HAP-1 (cell line): ENCODE measurements at regions not wholly inside any gene's neighbourhood (a gene's known extent, or its start where the extent isn't known, plus 50 kb on each side); places are given as distances from the start of the nearest gene placed in this dataset.
A peak's percentile ranks its signal among the peaks of the same experiment; 100 is the strongest.
"Not testable (repeated sequence)": the region's sequence is repeated elsewhere in the genome, so short reads cannot be mapped to it uniquely, and the experiment has no call there.

Experiments used
- DNase-seq, 2 experiments: peaks; one replicate each; pipeline ENCODE4 v3.0.0-alpha.2; 2016 to 2020; ENCODE audit warnings: low spot score in 2 of 2
- H3K27me3 ChIP-seq: fragments of 250-450 bp; sonication (Bioruptor Pico); 2 replicates; pipeline ENCODE4 v1.5.1; 2020; ENCODE audit warnings: low read depth, mild to moderate bottlenecking, moderate library complexity
- H3K36me3 ChIP-seq: fragments of 250-450 bp; sonication (Bioruptor Pico); replicated peaks from 2 replicates; pipeline ENCODE4 v1.5.1; 2020; ENCODE audit warnings: mild to moderate bottlenecking
- H3K4me1 ChIP-seq: fragments of 250-450 bp; sonication (Bioruptor Pico); 2 replicates; pipeline ENCODE4 v1.5.1; 2020; ENCODE audit warnings: mild to moderate bottlenecking
- H3K4me3 ChIP-seq: fragments of 250-450 bp; sonication (Bioruptor Pico); 2 replicates; pipeline ENCODE4 v1.5.1; 2020; ENCODE audit warnings: mild to moderate bottlenecking, moderate library complexity
- H3K9me3 ChIP-seq: fragments of 250-450 bp; sonication (Bioruptor Pico); 2 replicates; pipeline ENCODE4 v1.5.1; 2020; ENCODE audit warnings: mild to moderate bottlenecking, moderate library complexity
- in situ Hi-C: fragments of 300-500 bp; cut with MboI; formaldehyde crosslinking; loops from 3 replicates; pipeline ENCODE4 v1.14.3; 2020; ENCODE audit warnings: low sequenced_read_pairs, inconsistent platforms, mixed read lengths

GRCh38 chr3:99313485-99313884 lies 324.9 kb upstream of the COL8A1 start:
- no peaks in the 10 kb centered on the region for H3K9me3 ChIP-seq
- no peak for DNase-seq
- H3K27me3 ChIP-seq = no peaks in the 10 kb centered on the region
- in situ Hi-C loops = no loop called here
- H3K36me3 ChIP-seq = no peaks in the 10 kb centered on the region
- no peak overlapping the region for H3K4me3 ChIP-seq
- H3K4me1 ChIP-seq = no peaks in the 10 kb centered on the region

GRCh38 chr3:99298661-99299060 lies 339.7 kb upstream of the COL8A1 start:
- no peak for DNase-seq
- no peaks in the 10 kb centered on the region for H3K36me3 ChIP-seq
- no peaks in the 10 kb centered on the region for H3K27me3 ChIP-seq
- no peaks in the 10 kb centered on the region for H3K9me3 ChIP-seq
- no peak overlapping the region for H3K4me3 ChIP-seq
- in situ Hi-C loops = no loop called here
- H3K4me1 ChIP-seq = no peaks in the 10 kb centered on the region

GRCh38 chr3:99295836-99296235 lies 342.6 kb upstream of the COL8A1 start:
- H3K4me3 ChIP-seq = no peak overlapping the region
- DNase-seq = no peak
- no peaks in the 10 kb centered on the region for H3K9me3 ChIP-seq
- no peaks in the 10 kb centered on the region for H3K36me3 ChIP-seq
- H3K4me1 ChIP-seq = no peaks in the 10 kb centered on the region
- no peaks in the 10 kb centered on the region for H3K27me3 ChIP-seq
- in situ Hi-C loops = no loop called here

GRCh38 chr3:99294092-99294491 lies 344.3 kb upstream of the COL8A1 start:
- in situ Hi-C loops, H3K36me3 ChIP-seq, H3K27me3 ChIP-seq, H3K9me3 ChIP-seq, H3K4me3 ChIP-seq, H3K4me1 ChIP-seq: not testable (repeated sequence)
- peak in 1 of 2 experiments; percentile 25 for DNase-seq

GRCh38 chr3:99287876-99288275 lies 350.5 kb upstream of the COL8A1 start:
- Histone ChIP-seq H3K27me3 (no peaks in the 10 kb centered on the region), H3K9me3 (no peaks in the 10 kb centered on the region), H3K4me3 (no peak overlapping the region), H3K4me1 (no peaks in the 10 kb centered on the region), H3K36me3 (no peaks in the 10 kb centered on the region)
- in situ Hi-C loops = no loop called here
- no peak for DNase-seq

- in situ Hi-C loops = no loop called here
- Histone ChIP-seq H3K27me3 (no peaks in the 10 kb centered on the region), H3K36me3 (no peaks in the 10 kb centered on the region), H3K9me3 (no peaks in the 10 kb centered on the region), H3K4me1 (no peaks in the 10 kb centered on the region), H3K4me3 (no peak overlapping the region)
- no peak for DNase-seq
Measured at GRCh38 chr3:99286266-99286845, 352.0 kb upstream of the COL8A1 start.

- in situ Hi-C loops = no loop called here
- no peak overlapping the region for H3K4me3 ChIP-seq
- H3K36me3 ChIP-seq = no peaks in the 10 kb centered on the region
- H3K9me3 ChIP-seq = no peaks in the 10 kb centered on the region
- no peaks in the 10 kb centered on the region for H3K27me3 ChIP-seq
- DNase-seq = no peak
- no peaks in the 10 kb centered on the region for H3K4me1 ChIP-seq
Measured at GRCh38 chr3:99269606-99270351, 368.3 kb upstream of the DCBLD2 start.

GRCh38 chr3:99256788-99257187 lies 355.3 kb upstream of the DCBLD2 start:
- no peaks in the 10 kb centered on the region for H3K4me1 ChIP-seq
- DNase-seq = no peak
- in situ Hi-C loops = no loop called here
- H3K4me3 ChIP-seq = no peak overlapping the region
- H3K27me3 ChIP-seq = no peaks in the 10 kb centered on the region
- H3K9me3 ChIP-seq = no peaks in the 10 kb centered on the region
- no peaks in the 10 kb centered on the region for H3K36me3 ChIP-seq

GRCh38 chr3:99253963-99254355 lies 352.5 kb upstream of the DCBLD2 start:
- in situ Hi-C loops = no loop called here
- Histone ChIP-seq H3K4me3 (no peak overlapping the region), H3K9me3 (no peaks in the 10 kb centered on the region), H3K36me3 (no peaks in the 10 kb centered on the region), H3K27me3 (no peaks in the 10 kb centered on the region), H3K4me1 (no peaks in the 10 kb centered on the region)
- DNase-seq = no peak

- H3K4me1 ChIP-seq = no peaks in the 10 kb centered on the region
- H3K4me3 ChIP-seq = no peak overlapping the region
- H3K36me3 ChIP-seq = no peaks in the 10 kb centered on the region
- in situ Hi-C loops = no loop called here
- no peaks in the 10 kb centered on the region for H3K27me3 ChIP-seq
- no peak for DNase-seq
- H3K9me3 ChIP-seq = no peaks in the 10 kb centered on the region
Measured at GRCh38 chr3:99250821-99251355, 349.4 kb upstream of the DCBLD2 start.

- no peaks in the 10 kb centered on the region for H3K9me3 ChIP-seq
- H3K4me3 ChIP-seq = no peak overlapping the region
- H3K36me3 ChIP-seq = no peaks in the 10 kb centered on the region
- no peaks in the 10 kb centered on the region for H3K4me1 ChIP-seq
- in situ Hi-C loops = no loop called here
- no peaks in the 10 kb centered on the region for H3K27me3 ChIP-seq
- DNase-seq = no peak
Measured at GRCh38 chr3:99250272-99250671, 348.8 kb upstream of the DCBLD2 start.

GRCh38 chr3:99249627-99250026 lies 348.1 kb upstream of the DCBLD2 start:
- Histone ChIP-seq H3K36me3 (no peaks in the 10 kb centered on the region), H3K9me3 (no peaks in the 10 kb centered on the region), H3K27me3 (no peaks in the 10 kb centered on the region), H3K4me3 (no peak overlapping the region), H3K4me1 (no peaks in the 10 kb centered on the region)
- no peak for DNase-seq
- in situ Hi-C loops = no loop called here

GRCh38 chr3:99248913-99249312 lies 347.4 kb upstream of the DCBLD2 start:
- no peak for DNase-seq
- Histone ChIP-seq H3K4me1 (no peaks in the 10 kb centered on the region), H3K36me3 (no peaks in the 10 kb centered on the region), H3K9me3 (no peaks in the 10 kb centered on the region), H3K4me3 (no peak overlapping the region), H3K27me3 (no peaks in the 10 kb centered on the region)
- in situ Hi-C loops = no loop called here

GRCh38 chr3:99248130-99248529 lies 346.6 kb upstream of the DCBLD2 start:
- no peak overlapping the region for H3K4me3 ChIP-seq
- in situ Hi-C loops = no loop called here
- DNase-seq = no peak
- no peaks in the 10 kb centered on the region for H3K4me1 ChIP-seq
- no peaks in the 10 kb centered on the region for H3K27me3 ChIP-seq
- no peaks in the 10 kb centered on the region for H3K9me3 ChIP-seq
- no peaks in the 10 kb centered on the region for H3K36me3 ChIP-seq
